Loucy (cell line): ENCODE measurements at regions not wholly inside any gene's neighbourhood (a gene's known extent, or its start where the extent isn't known, plus 50 kb on each side); places are given as distances from the start of the nearest gene placed in this dataset.

Experiments
- EZH2phosphoT487 ChIP-seq: fragments of 200-600 bp; IDR thresholded peaks from 2 replicates; pipeline ENCODE4 v1.6.1; 2018; ENCODE audit warnings: antibody characterized with exemption, mild to moderate bottlenecking, moderate library complexity, borderline replicate concordance
- TF ChIP-seq, protein P1 (sequence below): fragments of 200-600 bp; sonication (generic); conservative IDR thresholded peaks from 2 replicates; pipeline ENCODE4 v1.5.1; 2014; ENCODE audit warnings: mild to moderate bottlenecking, antibody characterized with exemption, low read length

DNA sequence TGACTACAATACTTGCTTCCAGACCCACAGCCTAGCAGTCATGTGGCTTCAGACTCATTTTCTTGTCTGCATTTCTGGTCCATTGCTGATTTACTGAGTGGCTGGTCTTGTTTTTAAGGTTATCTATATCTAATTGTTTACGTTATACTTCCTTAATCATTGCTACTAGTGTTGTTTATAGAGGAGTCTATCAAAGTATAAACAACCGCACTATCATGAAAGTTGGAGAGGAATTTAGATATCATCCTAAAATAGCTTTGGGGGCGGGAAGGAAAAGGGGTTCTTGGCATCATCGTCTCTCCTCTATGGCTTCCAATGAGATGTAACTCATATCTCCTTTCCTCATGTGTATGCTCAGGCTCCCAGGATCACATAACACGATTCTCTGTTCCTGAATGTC is 372.1 kb upstream of the PBX1 start:
- TF ChIP-seq EZH2phosphoT487 = no peak
- TF ChIP-seq, protein P1, sequence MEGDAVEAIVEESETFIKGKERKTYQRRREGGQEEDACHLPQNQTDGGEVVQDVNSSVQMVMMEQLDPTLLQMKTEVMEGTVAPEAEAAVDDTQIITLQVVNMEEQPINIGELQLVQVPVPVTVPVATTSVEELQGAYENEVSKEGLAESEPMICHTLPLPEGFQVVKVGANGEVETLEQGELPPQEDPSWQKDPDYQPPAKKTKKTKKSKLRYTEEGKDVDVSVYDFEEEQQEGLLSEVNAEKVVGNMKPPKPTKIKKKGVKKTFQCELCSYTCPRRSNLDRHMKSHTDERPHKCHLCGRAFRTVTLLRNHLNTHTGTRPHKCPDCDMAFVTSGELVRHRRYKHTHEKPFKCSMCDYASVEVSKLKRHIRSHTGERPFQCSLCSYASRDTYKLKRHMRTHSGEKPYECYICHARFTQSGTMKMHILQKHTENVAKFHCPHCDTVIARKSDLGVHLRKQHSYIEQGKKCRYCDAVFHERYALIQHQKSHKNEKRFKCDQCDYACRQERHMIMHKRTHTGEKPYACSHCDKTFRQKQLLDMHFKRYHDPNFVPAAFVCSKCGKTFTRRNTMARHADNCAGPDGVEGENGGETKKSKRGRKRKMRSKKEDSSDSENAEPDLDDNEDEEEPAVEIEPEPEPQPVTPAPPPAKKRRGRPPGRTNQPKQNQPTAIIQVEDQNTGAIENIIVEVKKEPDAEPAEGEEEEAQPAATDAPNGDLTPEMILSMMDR = no peak
